PC-3 (cell line): ENCODE measurements at regions not wholly inside any gene's neighbourhood (a gene's known extent, or its start where the extent isn't known, plus 50 kb on each side); places are given as distances from the start of the nearest gene placed in this dataset.
"Not testable (repeated sequence)": the region's sequence is repeated elsewhere in the genome, so short reads cannot be mapped to it uniquely, and the experiment has no call there.

Experiments
- ATAC-seq: fragments of 200-7000 bp; cut with Tn5 transposase; 2 replicates; pipeline ENCODE4 v1.9.1; 2020; ENCODE audit warnings: mild to moderate bottlenecking, moderate library complexity
- BruUV-seq: library from RNA; stranded (reverse); fragments of 400-500 nt; replicated peaks from 2 replicates; lab custom pipeline; 2021; lab: Mats Ljungman, UMichigan
- CTCF ChIA-PET: fragments of 300-600 bp; sonication (Branson Sonifier 250); formaldehyde crosslinking; loops from one replicate; lab custom pipeline; 2022; ENCODE audit warnings: antibody characterized with exemption; lab: Charles Lee
- POLR2A ChIA-PET: fragments of 300-600 bp; sonication (Branson Sonifier 250); formaldehyde crosslinking; loops from one replicate; lab custom pipeline; 2022; ENCODE audit warnings: antibody characterized with exemption; ENCODE audit not compliant: unreplicated experiment; lab: Charles Lee
- DNase-seq: peaks from one replicate; pipeline ENCODE4 v3.0.0-alpha.2; 2015
- H2AFZ ChIP-seq: fragments of 300-600 bp; sonication (generic); 2 replicates; pipeline ENCODE4 v1.6.0; 2016; ENCODE audit warnings: antibody characterized with exemption, low read length
- H3F3A ChIP-seq: fragments of 300-600 bp; sonication (generic); one replicate; pipeline ENCODE4 v1.6.0; 2017; ENCODE audit warnings: antibody characterized with exemption, low read length, control low read depth, mild to moderate bottlenecking; ENCODE audit not compliant: unreplicated experiment
- H3K27ac ChIP-seq: fragments of 300-600 bp; sonication (generic); 2 replicates; pipeline ENCODE4 v1.5.1; 2016; ENCODE audit warnings: mild to moderate bottlenecking, low read length
- H3K27me3 ChIP-seq: fragments of 300-600 bp; sonication (generic); 2 replicates; pipeline ENCODE4 v1.6.1; 2016; ENCODE audit warnings: low read length, mixed read lengths
- H3K36me3 ChIP-seq: fragments of 300-600 bp; sonication (generic); 2 replicates; pipeline ENCODE4 v1.6.1; 2016; ENCODE audit warnings: low read depth, mixed run types, low read length, mixed read lengths
- H3K4me1 ChIP-seq: fragments of 300-600 bp; sonication (generic); 2 replicates; pipeline ENCODE4 v1.5.1; 2016; ENCODE audit warnings: low read length; ENCODE audit not compliant: insufficient read depth
- H3K4me2 ChIP-seq: fragments of 300-600 bp; sonication (generic); 2 replicates; pipeline ENCODE4 v1.6.0; 2016; ENCODE audit warnings: low read length
- H3K4me3 ChIP-seq: fragments of 300-600 bp; sonication (generic); 2 replicates; pipeline ENCODE4 v1.5.1; 2016; ENCODE audit warnings: mild to moderate bottlenecking, low read length, mixed read lengths
- H3K79me2 ChIP-seq: fragments of 300-600 bp; sonication (generic); 2 replicates; pipeline ENCODE4 v1.6.1; 2017; ENCODE audit warnings: low read length, mixed read lengths
- H3K9ac ChIP-seq: fragments of 300-600 bp; sonication (generic); 2 replicates; pipeline ENCODE4 v1.6.0; 2016; ENCODE audit warnings: mild to moderate bottlenecking, low read length
- H3K9me2 ChIP-seq: fragments of 300-600 bp; sonication (generic); replicated peaks from 2 replicates; pipeline ENCODE4 v1.6.1; 2016; ENCODE audit warnings: mixed run types, low read length, mixed read lengths
- H3K9me3 ChIP-seq: fragments of 300-600 bp; sonication (generic); 2 replicates; pipeline ENCODE4 v1.6.1; 2016; ENCODE audit warnings: low read length, mixed read lengths
- H4K20me1 ChIP-seq: fragments of 300-600 bp; sonication (generic); 2 replicates; pipeline ENCODE4 v1.6.1; 2016; ENCODE audit warnings: low read length, mixed read lengths
- CTCF ChIP-seq: fragments of 300-600 bp; sonication (generic); conservative IDR thresholded peaks from 2 replicates; pipeline ENCODE4 v1.5.1; 2017; ENCODE audit warnings: antibody characterized with exemption, low read depth, mild to moderate bottlenecking, low read length
- EZH2 ChIP-seq: fragments of 300-600 bp; sonication (generic); IDR thresholded peaks from one replicate; pipeline ENCODE4 v1.6.1; 2017; ENCODE audit warnings: antibody characterized with exemption, mild to moderate bottlenecking, low read length; ENCODE audit not compliant: unreplicated experiment
- EZH2phosphoT487 ChIP-seq: fragments of 300-600 bp; sonication (generic); IDR thresholded peaks from 2 replicates; pipeline ENCODE4 v1.6.1; 2018; ENCODE audit warnings: mild to moderate bottlenecking, antibody characterized with exemption, low read length, borderline replicate concordance
- intact Hi-C: fragments of 100-400 bp; cut with micrococcal nuclease; formaldehyde crosslinking; loops from 2 replicates; pipeline ENCODE4 v1.9.0; 2023

DNA sequence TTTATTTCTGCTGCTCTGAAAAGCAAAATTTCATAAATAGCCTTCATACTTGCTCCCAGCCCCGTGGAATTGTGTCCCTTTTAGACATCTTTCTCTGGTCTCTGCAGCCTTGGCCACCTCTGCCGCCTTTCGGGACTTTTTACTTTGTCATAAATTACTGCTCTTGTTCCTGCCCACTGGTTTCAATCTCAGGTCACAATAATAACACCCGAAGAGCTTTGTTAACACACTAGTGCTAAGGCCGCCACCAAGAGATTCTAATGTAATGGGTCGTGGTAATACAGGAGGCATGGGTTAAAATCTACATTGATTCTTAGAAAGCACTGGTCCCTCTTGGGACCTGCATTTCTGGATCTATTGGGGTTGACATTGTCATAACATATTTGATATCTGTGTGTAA, 276.0 kb upstream of the VWC2 start:
- no peak overlapping the region for H2AFZ ChIP-seq
- no peak for ATAC-seq
- TF ChIP-seq EZH2phosphoT487 (no peak), EZH2 (no peak), CTCF (no peak)
- DNase-seq = no peak
- H3K9me2 ChIP-seq = no peaks in the 10 kb centered on the region
- H3K27me3 ChIP-seq = peaks cover 80% of the 10 kb centered on the region
- no peaks in the 10 kb centered on the region for H3K4me1 ChIP-seq
- no peak overlapping the region for H3K4me2 ChIP-seq
- H3K9me3 ChIP-seq = no peaks in the 10 kb centered on the region
- H3K36me3 ChIP-seq = no peaks in the 10 kb centered on the region
- no peak overlapping the region for H3K4me3 ChIP-seq
- intact Hi-C loops = loop anchor here (10.0 kb wide), 1 partner anchor 183 kb away; no protein-coding TSS in a partner anchor
- no peak overlapping the region for H3K27ac ChIP-seq
- ChIA-PET CTCF (no interaction called here), POLR2A (no interaction called here)
- H3K9ac ChIP-seq = no peak overlapping the region
- no peaks in the 10 kb centered on the region for H3K79me2 ChIP-seq
- no peaks in the 10 kb centered on the region for H3F3A ChIP-seq
- BruUV-seq = no TSS peak
- H4K20me1 ChIP-seq = no peaks in the 10 kb centered on the region

DNA sequence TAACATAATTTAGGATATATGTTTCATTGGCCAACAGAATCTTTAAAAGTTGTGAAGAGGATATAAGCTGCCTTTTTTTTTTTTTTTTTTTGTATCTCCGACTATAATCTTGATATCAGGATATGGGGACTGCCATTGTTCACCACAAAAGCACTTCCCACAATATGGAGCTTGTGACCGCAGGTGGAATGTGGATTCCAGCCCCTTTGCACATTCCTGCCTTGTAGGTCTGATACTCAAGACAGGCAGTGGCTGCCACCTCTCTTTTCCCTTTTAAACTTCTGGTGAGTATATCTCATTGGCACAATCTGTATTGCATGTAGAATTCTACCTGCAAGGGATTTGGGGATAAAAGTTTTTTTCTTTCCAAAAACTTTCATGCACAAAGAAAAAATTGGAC, 272.7 kb upstream of the VWC2 start:
- Histone ChIP-seq H4K20me1 (no peaks in the 10 kb centered on the region), H3K4me1 (no peaks in the 10 kb centered on the region), H3K9ac (no peak overlapping the region), H3K9me2 (no peaks in the 10 kb centered on the region), H3K4me2 (no peak overlapping the region), H3K9me3 (no peaks in the 10 kb centered on the region), H3K36me3 (no peaks in the 10 kb centered on the region), H3K79me2 (no peaks in the 10 kb centered on the region), H2AFZ (no peak overlapping the region), H3F3A (no peaks in the 10 kb centered on the region), H3K4me3 (no peak overlapping the region), H3K27me3 (peaks cover 88% of the 10 kb centered on the region), H3K27ac (no peak overlapping the region)
- CTCF ChIA-PET = no interaction called here
- DNase-seq (no peak), ATAC-seq (no peak)
- no peak for TF ChIP-seq EZH2
- no peak for TF ChIP-seq CTCF
- no peak for TF ChIP-seq EZH2phosphoT487
- intact Hi-C loops = no loop called here
- no TSS peak for BruUV-seq
- POLR2A ChIA-PET = no interaction called here

- H3K79me2 ChIP-seq, H3K4me3 ChIP-seq, CTCF ChIA-PET, H3K9ac ChIP-seq, DNase-seq, H2AFZ ChIP-seq, H3K9me3 ChIP-seq, H4K20me1 ChIP-seq, intact Hi-C loops, POLR2A ChIA-PET, H3K9me2 ChIP-seq, H3K4me2 ChIP-seq, H3K4me1 ChIP-seq, H3K27ac ChIP-seq, H3F3A ChIP-seq, H3K36me3 ChIP-seq, ATAC-seq, BruUV-seq: not testable (repeated sequence)
- peaks cover 29% of the 10 kb centered on the region for H3K27me3 ChIP-seq
These were observed 266.2 kb upstream of the VWC2 start for GRCh38 chr7:49507206-49507605.
